DOHH2 (cell line): ENCODE measurements at regions not wholly inside any gene's neighbourhood (a gene's known extent, or its start where the extent isn't known, plus 50 kb on each side); places are given as distances from the start of the nearest gene placed in this dataset.

ENCODE experiments used
- H3F3A ChIP-seq: fragments of 200-600 bp; sonication (generic), shearing (Covaris generic); 2 replicates; pipeline ENCODE4 v1.6.0; 2016; ENCODE audit warnings: antibody characterized with exemption, mild to moderate bottlenecking; ENCODE audit not compliant: control insufficient read depth, insufficient read depth
- H3K27ac ChIP-seq: fragments of 200-600 bp; sonication (generic); 2 replicates; pipeline ENCODE4 v1.5.1; 2014; ENCODE audit warnings: low read depth, mild to moderate bottlenecking, low read length, moderate library complexity
- H3K27me3 ChIP-seq: fragments of 200-600 bp; sonication (generic); 2 replicates; pipeline ENCODE4 v1.6.1; 2014; ENCODE audit warnings: mild to moderate bottlenecking, low read length, mixed read lengths; ENCODE audit not compliant: control insufficient read depth
- H3K36me3 ChIP-seq: fragments of 200-600 bp; sonication (generic); 2 replicates; pipeline ENCODE4 v1.6.1; 2014; ENCODE audit warnings: mild to moderate bottlenecking, low read length, moderate library complexity, mixed read lengths; ENCODE audit not compliant: control insufficient read depth
- H3K4me1 ChIP-seq: fragments of 200-600 bp; sonication (generic); 2 replicates; pipeline ENCODE4 v1.6.1; 2014; ENCODE audit warnings: mild to moderate bottlenecking, low read length, mixed read lengths; ENCODE audit not compliant: control insufficient read depth
- H3K4me2 ChIP-seq: fragments of 200-600 bp; sonication (generic); 2 replicates; pipeline ENCODE4 v1.6.0; 2014; ENCODE audit warnings: mild to moderate bottlenecking, low read length, moderate library complexity
- H3K4me3 ChIP-seq: fragments of 200-600 bp; sonication (generic); 2 replicates; pipeline ENCODE4 v1.5.1; 2014; ENCODE audit warnings: mild to moderate bottlenecking, low read length, mixed read lengths
- H3K79me2 ChIP-seq: fragments of 200-600 bp; sonication (generic); 2 replicates; pipeline ENCODE4 v1.6.1; 2014; ENCODE audit warnings: mild to moderate bottlenecking, low read length, mixed read lengths; ENCODE audit not compliant: control insufficient read depth
- H3K9me2 ChIP-seq: fragments of 200-600 bp; sonication (generic); replicated peaks from 2 replicates; pipeline ENCODE4 v1.6.1; 2014; ENCODE audit warnings: mild to moderate bottlenecking, low read length, mixed read lengths; ENCODE audit not compliant: control insufficient read depth
- H3K9me3 ChIP-seq: fragments of 200-600 bp; sonication (generic); 2 replicates; pipeline ENCODE4 v1.6.1; 2014; ENCODE audit warnings: antibody characterized with exemption, low read length, mixed read lengths; ENCODE audit not compliant: control insufficient read depth, insufficient read depth
- H4K20me1 ChIP-seq: fragments of 200-600 bp; sonication (generic); 2 replicates; pipeline ENCODE4 v1.6.0; 2014; ENCODE audit warnings: low read depth, mild to moderate bottlenecking, antibody characterized with exemption, low read length, moderate library complexity; ENCODE audit not compliant: control insufficient read depth, insufficient read depth
- CTCF ChIP-seq: fragments of 200-600 bp; sonication (generic); IDR thresholded peaks from one replicate; pipeline ENCODE4 v1.5.1; 2014; ENCODE audit warnings: antibody characterized with exemption, mild to moderate bottlenecking, low read depth, low read length; ENCODE audit not compliant: poor library complexity, severe bottlenecking
- EZH2phosphoT487 ChIP-seq: fragments of 200-600 bp; sonication (generic); IDR thresholded peaks from 2 replicates; pipeline ENCODE4 v1.6.1; 2017; ENCODE audit warnings: borderline replicate concordance, mild to moderate bottlenecking, antibody characterized with exemption, low read length, moderate library complexity, mixed read lengths

DNA sequence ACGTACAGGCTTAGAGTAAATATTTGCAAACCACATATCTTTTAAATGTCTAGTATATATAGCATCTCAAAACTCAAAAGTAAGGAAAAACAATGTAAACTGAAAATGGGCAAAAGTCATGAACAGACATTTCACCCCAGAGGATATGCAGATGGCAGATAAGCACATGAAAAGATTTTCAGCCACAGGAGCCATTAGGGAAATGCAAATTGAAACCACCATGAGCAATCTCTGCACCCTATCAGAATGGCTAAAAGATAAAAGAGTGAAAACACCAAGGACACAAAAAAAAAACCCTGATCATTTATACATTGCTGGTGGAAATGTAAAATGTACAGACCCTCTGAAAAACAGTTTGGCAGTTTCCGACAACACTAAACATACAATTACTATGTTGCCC lies 292.7 kb downstream of the ZNF516 start:
- H3K9me3 ChIP-seq, result no peaks in the 10 kb centered on the region
- TF ChIP-seq EZH2phosphoT487, result no peak
- TF ChIP-seq CTCF, result no peak

GRCh38 chr18:76195601-76196000 lies 299.4 kb downstream of the ZNF516 start:
- Histone ChIP-seq H3K4me2 (no peak overlapping the region), H3F3A (no peaks in the 10 kb centered on the region), H3K27me3 (no peaks in the 10 kb centered on the region), H3K9me3 (no peaks in the 10 kb centered on the region), H3K36me3 (no peaks in the 10 kb centered on the region), H3K4me1 (no peaks in the 10 kb centered on the region), H4K20me1 (no peaks in the 10 kb centered on the region), H3K4me3 (no peak overlapping the region), H3K27ac (no peak overlapping the region), H3K79me2 (no peaks in the 10 kb centered on the region), H3K9me2 (no peaks in the 10 kb centered on the region)
- TF ChIP-seq EZH2phosphoT487, result no peak
- no peak for TF ChIP-seq CTCF

More for the DNA sequence above, 292.7 kb downstream of the ZNF516 start:
- Histone ChIP-seq H3K4me3 (no peak overlapping the region), H3K27ac (no peak overlapping the region), H3K4me2 (no peak overlapping the region), H3K4me1 (no peaks in the 10 kb centered on the region), H4K20me1 (no peaks in the 10 kb centered on the region), H3K9me2 (no peaks in the 10 kb centered on the region), H3F3A (no peaks in the 10 kb centered on the region), H3K36me3 (no peaks in the 10 kb centered on the region), H3K27me3 (no peaks in the 10 kb centered on the region), H3K79me2 (no peaks in the 10 kb centered on the region)

DNA sequence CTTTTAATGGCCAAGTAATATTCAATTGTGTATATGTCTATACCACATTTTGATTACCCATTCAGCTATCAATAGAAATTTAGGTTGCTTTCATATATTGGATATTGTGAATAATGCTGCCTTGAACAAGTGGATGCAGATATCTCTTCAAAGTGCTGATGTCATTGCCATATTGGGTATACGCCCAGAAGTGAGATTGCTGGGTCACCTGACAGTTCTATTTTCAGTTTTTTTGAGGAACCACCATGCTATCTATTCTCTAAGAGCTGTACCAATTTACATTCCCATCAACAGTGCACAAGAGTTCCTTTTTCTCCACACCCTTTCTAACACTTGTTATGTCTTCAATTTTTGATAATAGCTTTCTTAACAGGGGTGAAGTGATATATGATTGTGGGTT lies 306.9 kb downstream of the ZNF516 start:
- no peaks in the 10 kb centered on the region for H3F3A ChIP-seq
- no peaks in the 10 kb centered on the region for H3K79me2 ChIP-seq
- H3K27ac ChIP-seq, result no peak overlapping the region
- no peaks in the 10 kb centered on the region for H3K9me2 ChIP-seq
- TF ChIP-seq CTCF (no peak), EZH2phosphoT487 (no peak)
- H3K4me2 ChIP-seq, result no peak overlapping the region
- no peaks in the 10 kb centered on the region for H3K9me3 ChIP-seq
- no peaks in the 10 kb centered on the region for H3K4me1 ChIP-seq
- no peaks in the 10 kb centered on the region for H4K20me1 ChIP-seq
- no peaks in the 10 kb centered on the region for H3K27me3 ChIP-seq
- no peaks in the 10 kb centered on the region for H3K36me3 ChIP-seq
- no peak overlapping the region for H3K4me3 ChIP-seq

GRCh38 chr18:76179257-76179656 lies 315.8 kb downstream of the ZNF516 start:
- Histone ChIP-seq H3K9me3 (no peaks in the 10 kb centered on the region), H3K4me3 (no peak overlapping the region), H3K9me2 (no peaks in the 10 kb centered on the region), H3F3A (no peaks in the 10 kb centered on the region), H3K4me1 (no peaks in the 10 kb centered on the region), H3K27ac (no peak overlapping the region), H3K36me3 (no peaks in the 10 kb centered on the region), H4K20me1 (no peaks in the 10 kb centered on the region), H3K27me3 (no peaks in the 10 kb centered on the region), H3K79me2 (no peaks in the 10 kb centered on the region), H3K4me2 (no peak overlapping the region)
- no peak for TF ChIP-seq EZH2phosphoT487
- TF ChIP-seq CTCF, result no peak
